ENCODE measurements at regions not wholly inside any gene's neighbourhood (a gene's known extent, or its start where the extent isn't known, plus 50 kb on each side); places are given as distances from the start of the nearest gene placed in this dataset.

GRCh38 chr11:88404932-88405710, 67.6 kb upstream of the CTSC start:
- DNase-seq, result no peak

GRCh38 chr11:88404391-88404790, 66.9 kb upstream of the CTSC start:
- DNase-seq, result no peak

- DNase-seq, result no peak
Observed at GRCh38 chr11:88402784-88403183, 65.2 kb upstream of the CTSC start.

- DNase-seq, result no peak
Observed at GRCh38 chr11:88402192-88402715, 64.7 kb upstream of the CTSC start.

GRCh38 chr11:88398791-88399570, 61.4 kb upstream of the CTSC start:
- no peak for DNase-seq

- no peak for DNase-seq
Observed at GRCh38 chr11:88398372-88398771, 60.8 kb upstream of the CTSC start.

- DNase-seq, result no peak
Observed at GRCh38 chr11:88390254-88390653, 52.7 kb upstream of the CTSC start.

GRCh38 chr11:88387957-88388356, 50.4 kb upstream of the CTSC start:
- no peak for DNase-seq

All from CD4-positive, alpha-beta T cell treated with Interleukin-1 beta for 1 hour (primary cell).